Fibroblast of the aortic adventitia (primary cell): ENCODE measurements at regions not wholly inside any gene's neighbourhood (a gene's known extent, or its start where the extent isn't known, plus 50 kb on each side); places are given as distances from the start of the nearest gene placed in this dataset.
A peak's percentile ranks its signal among the peaks of the same experiment; 100 is the strongest.

Experiments used
- DNase-seq: peaks from one replicate; pipeline ENCODE4 v3.0.0-alpha.2; 2010; ENCODE audit warnings: low read depth
- H3K4me3 ChIP-seq: 2 replicates; pipeline ENCODE4 v1.5.1; 2011; ENCODE audit warnings: low read depth, mild to moderate bottlenecking, control low read depth, low read length, moderate library complexity
- CTCF ChIP-seq: IDR thresholded peaks from 2 replicates; pipeline ENCODE4 v1.5.1; 2011; ENCODE audit warnings: mild to moderate bottlenecking, low read length, control low read depth, inconsistent platforms; ENCODE audit not compliant: insufficient read depth

GRCh38 chr5:24080046-24080445, 564.7 kb downstream of the CDH10 start:
- no peak for TF ChIP-seq CTCF

DNA sequence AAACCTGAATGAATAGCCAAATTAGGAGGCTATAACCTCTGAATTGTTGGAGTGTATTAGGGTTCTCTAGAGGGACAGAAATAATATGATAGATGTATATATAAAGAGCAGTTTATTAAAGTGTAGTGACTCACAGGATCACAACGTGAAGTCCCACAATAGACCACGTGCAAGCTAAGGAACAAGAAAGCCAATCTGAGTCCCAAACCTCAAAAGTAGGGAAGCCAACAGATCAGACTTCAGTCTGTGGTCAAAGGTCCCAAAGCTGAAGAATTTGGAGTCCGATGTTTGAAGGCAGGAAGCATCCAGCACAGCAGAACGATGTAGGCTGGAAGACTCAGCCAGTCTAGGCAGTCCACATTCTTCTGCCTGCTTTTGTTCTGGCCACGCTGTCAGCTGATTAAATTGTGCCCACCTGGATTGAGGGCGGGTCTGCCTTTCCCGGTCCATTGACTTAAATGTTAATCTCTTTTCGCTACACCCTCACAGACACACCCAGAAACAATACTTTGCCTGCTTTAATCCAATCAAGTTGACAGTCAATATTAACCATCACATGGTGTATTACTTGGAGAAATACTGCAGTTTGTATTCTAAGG, 550.6 kb downstream of the CDH10 start:
- no peak for TF ChIP-seq CTCF
- DNase-seq: no peak
- H3K4me3 ChIP-seq: no peak overlapping the region

More at GRCh38 chr5:24080046-24080445, 564.7 kb downstream of the CDH10 start:
- no peak for DNase-seq
- no peak overlapping the region for H3K4me3 ChIP-seq

- DNase-seq: no peak
- H3K4me3 ChIP-seq: no peak overlapping the region
- TF ChIP-seq CTCF: no peak
Measured at GRCh38 chr5:24102010-24102409, 542.8 kb downstream of the CDH10 start.

DNA sequence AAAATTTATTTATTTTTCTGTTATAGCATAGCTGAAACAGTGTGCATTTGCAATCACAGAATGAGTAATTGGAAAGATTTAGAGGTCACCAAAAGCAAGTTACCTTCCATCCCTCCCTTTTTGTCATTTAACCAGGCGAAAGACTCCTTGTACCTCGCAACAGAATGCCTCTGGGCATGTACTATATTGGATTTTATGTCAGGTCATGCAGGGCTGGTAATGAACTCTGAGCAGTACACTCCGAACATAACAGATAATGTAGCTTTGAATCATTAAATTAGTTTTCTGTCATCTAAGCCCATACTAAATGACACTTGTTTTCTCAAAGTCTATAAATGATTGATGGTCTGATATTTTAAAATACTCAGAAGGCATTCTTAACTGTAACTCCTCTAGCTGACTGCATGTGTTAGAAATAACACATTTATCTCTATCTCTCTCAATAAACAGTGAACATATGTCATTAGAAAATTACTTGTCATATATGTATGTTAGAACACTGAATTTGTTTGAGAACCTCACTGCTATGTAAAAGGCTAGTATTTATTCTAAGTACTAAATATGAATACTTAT, 541.2 kb downstream of the CDH10 start:
- no peak for DNase-seq
- no peak overlapping the region for H3K4me3 ChIP-seq
- no peak for TF ChIP-seq CTCF

DNA sequence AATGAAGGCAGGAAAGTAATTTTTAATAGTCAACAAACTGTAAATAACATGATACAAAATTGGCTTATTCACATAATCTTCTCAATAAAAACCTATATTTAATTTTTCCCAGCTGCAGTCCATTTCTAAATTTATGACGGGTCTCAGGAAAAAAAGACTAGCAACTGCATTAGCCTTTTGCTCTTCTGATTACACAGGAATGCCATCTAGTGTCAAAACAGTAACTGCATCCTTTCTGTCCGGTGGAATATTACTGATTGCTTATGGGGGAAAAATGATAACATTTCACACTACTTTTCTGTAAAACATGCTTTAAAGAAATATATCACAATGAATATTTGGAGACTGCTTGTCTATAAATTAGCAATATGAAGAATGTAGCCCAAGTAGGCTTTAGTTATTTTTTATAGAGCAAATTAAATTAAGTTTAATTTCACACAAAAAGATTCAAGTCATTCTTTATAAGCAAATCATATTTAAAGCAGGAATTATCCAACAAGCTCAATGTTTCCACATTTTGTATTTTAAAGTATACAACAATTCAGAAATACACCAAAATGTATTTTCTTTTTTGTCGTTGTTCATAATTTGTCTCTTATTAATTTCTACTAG, 534.7 kb downstream of the CDH10 start:
- peak; percentile 3 for DNase-seq
- no peak overlapping the region for H3K4me3 ChIP-seq
- TF ChIP-seq CTCF: no peak

GRCh38 chr5:24112420-24112819, 532.4 kb downstream of the CDH10 start:
- no peak overlapping the region for H3K4me3 ChIP-seq
- no peak for DNase-seq
- TF ChIP-seq CTCF: no peak
